ENCODE measurements at regions not wholly inside any gene's neighbourhood (a gene's known extent, or its start where the extent isn't known, plus 50 kb on each side); places are given as distances from the start of the nearest gene placed in this dataset.

DNA sequence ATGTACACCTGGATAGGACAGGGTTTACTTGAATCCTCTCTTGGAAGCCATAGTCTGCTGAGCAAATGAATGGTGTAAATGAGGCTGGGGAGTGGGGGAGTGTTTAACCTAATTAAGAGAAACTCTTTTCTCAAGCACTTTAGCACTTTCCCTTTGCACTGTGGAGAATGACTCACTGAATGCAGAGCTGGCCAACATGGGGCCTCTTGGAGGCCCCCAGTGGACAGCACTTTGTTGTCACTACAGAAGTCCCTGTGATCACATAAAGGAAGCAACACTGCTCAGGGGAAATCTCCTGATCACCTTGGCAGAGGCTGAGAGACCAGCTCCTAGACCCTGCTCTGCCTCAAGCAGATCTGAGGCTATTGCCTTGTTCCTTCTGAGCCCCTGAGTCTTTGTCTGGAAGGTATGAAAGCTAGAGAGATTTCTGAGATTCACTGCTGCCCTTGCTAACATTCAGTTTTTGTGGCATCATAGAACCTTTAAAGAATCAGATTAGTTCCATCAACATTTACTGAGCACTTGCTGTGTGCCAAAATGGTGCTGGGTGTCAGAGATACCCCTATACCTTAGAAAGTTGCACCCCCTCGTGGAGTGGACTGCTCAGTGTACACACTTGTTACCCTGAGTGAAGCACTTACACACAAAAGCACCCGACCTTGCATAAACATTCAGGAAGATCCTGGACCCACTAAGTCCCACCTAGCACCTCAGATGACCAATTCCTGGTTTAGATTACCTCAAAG lies 230.1 kb upstream of the CCL2 start:
- TF ChIP-seq POLR2A (IDR thresholded peaks at IDR 0.05) (no peak), POLR2AphosphoS5 (IDR thresholded peaks at IDR 0.05) (no peak), EP300 (IDR thresholded peaks at IDR 0.05) (no peak)
- TF ChIP-seq, protein P1, sequence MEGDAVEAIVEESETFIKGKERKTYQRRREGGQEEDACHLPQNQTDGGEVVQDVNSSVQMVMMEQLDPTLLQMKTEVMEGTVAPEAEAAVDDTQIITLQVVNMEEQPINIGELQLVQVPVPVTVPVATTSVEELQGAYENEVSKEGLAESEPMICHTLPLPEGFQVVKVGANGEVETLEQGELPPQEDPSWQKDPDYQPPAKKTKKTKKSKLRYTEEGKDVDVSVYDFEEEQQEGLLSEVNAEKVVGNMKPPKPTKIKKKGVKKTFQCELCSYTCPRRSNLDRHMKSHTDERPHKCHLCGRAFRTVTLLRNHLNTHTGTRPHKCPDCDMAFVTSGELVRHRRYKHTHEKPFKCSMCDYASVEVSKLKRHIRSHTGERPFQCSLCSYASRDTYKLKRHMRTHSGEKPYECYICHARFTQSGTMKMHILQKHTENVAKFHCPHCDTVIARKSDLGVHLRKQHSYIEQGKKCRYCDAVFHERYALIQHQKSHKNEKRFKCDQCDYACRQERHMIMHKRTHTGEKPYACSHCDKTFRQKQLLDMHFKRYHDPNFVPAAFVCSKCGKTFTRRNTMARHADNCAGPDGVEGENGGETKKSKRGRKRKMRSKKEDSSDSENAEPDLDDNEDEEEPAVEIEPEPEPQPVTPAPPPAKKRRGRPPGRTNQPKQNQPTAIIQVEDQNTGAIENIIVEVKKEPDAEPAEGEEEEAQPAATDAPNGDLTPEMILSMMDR (IDR thresholded peaks at IDR 0.05), result no peak
